Liver (tissue), 8 donors: ENCODE measurements at regions not wholly inside any gene's neighbourhood (a gene's known extent, or its start where the extent isn't known, plus 50 kb on each side); places are given as distances from the start of the nearest gene placed in this dataset.

Source experiments
- DNase-seq: peaks from one replicate; pipeline ENCODE4 v3.0.0-alpha.2; 2017; ENCODE audit warnings: low spot score
- H3K27ac ChIP-seq, 2 donors: one replicate each; pipeline ENCODE4 v1.7.0; 2013; ENCODE audit warnings: inconsistent platforms in 2 of 2, low read length in 2 of 2, control low read depth in 1 of 2, low read depth in 1 of 2, mild to moderate bottlenecking in 1 of 2
- H3K27me3 ChIP-seq, 4 donors: one replicate each; pipeline versions ENCODE4 v1.6.1 to v1.7.0; 2013; ENCODE audit warnings: low read length in 3 of 4, inconsistent platforms in 1 of 4, mild to moderate bottlenecking in 1 of 4, moderate library complexity in 1 of 4; ENCODE audit not compliant: control insufficient read depth in 4 of 4, insufficient read depth in 4 of 4
- H3K36me3 ChIP-seq, 4 donors: one replicate each; pipeline versions ENCODE4 v1.6.1 to v1.7.0; 2013; ENCODE audit warnings: low read length in 3 of 4, mild to moderate bottlenecking in 3 of 4, low read depth in 1 of 4, moderate library complexity in 1 of 4; ENCODE audit not compliant: control insufficient read depth in 4 of 4, insufficient read depth in 3 of 4
- H3K4me1 ChIP-seq, 4 donors: one replicate each; pipeline versions ENCODE4 v1.6.1 to v1.7.0; 2013; ENCODE audit warnings: low read length in 3 of 4, mild to moderate bottlenecking in 3 of 4, moderate library complexity in 1 of 4; ENCODE audit not compliant: control insufficient read depth in 4 of 4, insufficient read depth in 4 of 4
- H3K4me3 ChIP-seq, 3 donors: one replicate each; pipeline versions ENCODE4 v1.6.1 to v1.7.0; 2013; ENCODE audit warnings: low read length in 3 of 3, control low read depth in 1 of 3, low read depth in 1 of 3, mild to moderate bottlenecking in 1 of 3
- H3K9ac ChIP-seq, 2 donors: one replicate each; pipeline ENCODE4 v1.7.0; 2013; ENCODE audit warnings: low read length in 2 of 2, mild to moderate bottlenecking in 2 of 2, moderate library complexity in 2 of 2, control low read depth in 1 of 2, low read depth in 1 of 2
- H3K9me3 ChIP-seq, 4 donors: one replicate each; pipeline versions ENCODE4 v1.6.1 to v1.7.0; 2013; ENCODE audit warnings: low read length in 3 of 4; ENCODE audit not compliant: control insufficient read depth in 4 of 4
- ATF3 ChIP-seq: IDR thresholded peaks from 2 replicates; pipeline ENCODE4 v1.6.1; 2016; ENCODE audit warnings: antibody characterized with exemption
- CTCF ChIP-seq: fragments of 150-350 bp; IDR thresholded peaks from 2 replicates; pipeline ENCODE4 v1.5.1; 2017; ENCODE audit warnings: improper control_type of control experiment, low read depth, low read length; ENCODE audit not compliant: missing input control
- EGR1 ChIP-seq, 2 donors: IDR thresholded peaks; 2 replicates each; pipeline ENCODE4 v1.6.1; 2016 to 2018; ENCODE audit warnings: antibody characterized with exemption in 2 of 2, low read depth in 2 of 2
- FOXA1 ChIP-seq: IDR thresholded peaks from 2 replicates; pipeline ENCODE4 v1.6.1; 2016; ENCODE audit warnings: antibody characterized with exemption
- GABPA ChIP-seq, 2 donors: IDR thresholded peaks in 1 of 2; conservative IDR thresholded peaks in 1 of 2; 2 replicates each; pipeline ENCODE4 v1.6.1; 2016; ENCODE audit warnings: antibody characterized with exemption in 2 of 2, mild to moderate bottlenecking in 1 of 2, moderate library complexity in 1 of 2
- HNF4A ChIP-seq, 2 donors: conservative IDR thresholded peaks; 2 replicates each; pipeline ENCODE4 v1.6.1; 2016; ENCODE audit warnings: antibody characterized with exemption in 2 of 2, mild to moderate bottlenecking in 2 of 2
- HNF4G ChIP-seq: IDR thresholded peaks from 2 replicates; pipeline ENCODE4 v1.6.1; 2016; ENCODE audit warnings: antibody characterized with exemption
- JUND ChIP-seq, 2 donors: IDR thresholded peaks; 2 replicates each; pipeline ENCODE4 v1.6.1; 2016; ENCODE audit warnings: antibody characterized with exemption in 2 of 2
- MAX ChIP-seq: IDR thresholded peaks from 2 replicates; pipeline ENCODE4 v1.6.1; 2016; ENCODE audit warnings: antibody characterized with exemption
- NR2F2 ChIP-seq: IDR thresholded peaks from 2 replicates; pipeline ENCODE4 v1.6.1; 2016; ENCODE audit warnings: antibody characterized with exemption
- RAD21 ChIP-seq, 2 donors: IDR thresholded peaks; 2 replicates each; pipeline ENCODE4 v1.6.1; 2016; ENCODE audit warnings: antibody characterized with exemption in 2 of 2, mild to moderate bottlenecking in 2 of 2
- REST ChIP-seq: IDR thresholded peaks from 2 replicates; pipeline ENCODE4 v1.6.1; 2016; ENCODE audit warnings: antibody characterized with exemption, mild to moderate bottlenecking
- RXRA ChIP-seq, 2 donors: IDR thresholded peaks; 2 replicates each; pipeline ENCODE4 v1.6.1; 2017 to 2018; ENCODE audit warnings: antibody characterized with exemption in 2 of 2, mild to moderate bottlenecking in 1 of 2
- SP1 ChIP-seq: IDR thresholded peaks from 2 replicates; pipeline ENCODE4 v1.6.1; 2018; ENCODE audit warnings: antibody characterized with exemption, mild to moderate bottlenecking
- TAF1 ChIP-seq: conservative IDR thresholded peaks from 2 replicates; pipeline ENCODE4 v1.6.1; 2016; ENCODE audit warnings: antibody characterized with exemption, mild to moderate bottlenecking
- YY1 ChIP-seq: IDR thresholded peaks from 2 replicates; pipeline ENCODE4 v1.6.1; 2016; ENCODE audit warnings: antibody characterized with exemption, mild to moderate bottlenecking
- ZBTB33 ChIP-seq: IDR thresholded peaks from 2 replicates; pipeline ENCODE4 v1.6.1; 2016; ENCODE audit warnings: antibody characterized with exemption
- WGBS: extraction: QIAGEN DNeasy Blood & Tissue Kit; methylation state at CpG from one replicate; pipeline ENCODE4 v1.1.7; 2013; 5-methylcytosine and 5-hydroxymethylcytosine counted together
- donor health status: healthy.
- donor health status: healthy.
- donor health status: healthy.
- donor health status: healthy.
- donor health status: healthy.

GRCh38 chr18:7341581-7342337 lies 110.9 kb downstream of the LRRC30 start:
- Histone ChIP-seq H3K27me3 (peaks cover 0 to 5% (median 0%) of the 10 kb centered on the region in 4 donors), H3K9me3 (no peaks in the 10 kb centered on the region), H3K4me3 (no peak overlapping the region), H3K4me1 (no peaks in the 10 kb centered on the region), H3K27ac (no peak overlapping the region), H3K36me3 (no peaks in the 10 kb centered on the region), H3K9ac (no peak overlapping the region)
- no peak for TF ChIP-seq JUND (IDR thresholded peaks at IDR 0.05)
- WGBS = 83% methylated on average over 6 of the region's 6 CpGs
- no peak for DNase-seq

GRCh38 chr18:7349181-7349837 lies 118.4 kb downstream of the LRRC30 start:
- DNase-seq = no peak
- no peaks in the 10 kb centered on the region for H3K27me3 ChIP-seq
- 90% methylated on average over 6 of the region's 6 CpGs for WGBS

More at GRCh38 chr18:7349181-7349837, 118.4 kb downstream of the LRRC30 start:
- Histone ChIP-seq H3K36me3 (no peaks in the 10 kb centered on the region), H3K27ac (no peak overlapping the region), H3K4me1 (no peaks in the 10 kb centered on the region), H3K9me3 (no peaks in the 10 kb centered on the region), H3K9ac (no peak overlapping the region), H3K4me3 (no peak overlapping the region)
- no peak for TF ChIP-seq HNF4A (conservative IDR thresholded peaks at IDR 0.05)
- TF ChIP-seq EGR1 (IDR thresholded peaks at IDR 0.05; ENCODE audit: low read depth in 2 of 2) = no peak
- no peak for TF ChIP-seq GABPA (IDR thresholded peaks at IDR 0.05 in 1 of 2, conservative IDR thresholded peaks at IDR 0.05 in 1 of 2)
- TF ChIP-seq ZBTB33 = no peak
- TF ChIP-seq TAF1 = no peak
- no peak for TF ChIP-seq HNF4G
- no peak for TF ChIP-seq JUND (IDR thresholded peaks at IDR 0.05)
- TF ChIP-seq NR2F2 = no peak
- no peak for TF ChIP-seq MAX
- no peak for TF ChIP-seq REST
- TF ChIP-seq YY1 = no peak
- TF ChIP-seq FOXA1 = no peak
- TF ChIP-seq ATF3 = no peak
- TF ChIP-seq RXRA (IDR thresholded peaks at IDR 0.05) = no peak
- no peak for TF ChIP-seq RAD21 (IDR thresholded peaks at IDR 0.05)
- no peak for TF ChIP-seq CTCF
- no peak for TF ChIP-seq SP1
